HG03095 (cell line): ENCODE measurements at regions not wholly inside any gene's neighbourhood (a gene's known extent, or its start where the extent isn't known, plus 50 kb on each side); places are given as distances from the start of the nearest gene placed in this dataset.
A peak's percentile ranks its signal among the peaks of the same experiment; 100 is the strongest.

Experiments used
- ATAC-seq: cut with Tn5 transposase; IDR thresholded peaks from one replicate; pipeline ENCODE4 v1.9.1; 2021; ENCODE audit warnings: moderate library complexity; ENCODE audit not compliant: unreplicated experiment

DNA sequence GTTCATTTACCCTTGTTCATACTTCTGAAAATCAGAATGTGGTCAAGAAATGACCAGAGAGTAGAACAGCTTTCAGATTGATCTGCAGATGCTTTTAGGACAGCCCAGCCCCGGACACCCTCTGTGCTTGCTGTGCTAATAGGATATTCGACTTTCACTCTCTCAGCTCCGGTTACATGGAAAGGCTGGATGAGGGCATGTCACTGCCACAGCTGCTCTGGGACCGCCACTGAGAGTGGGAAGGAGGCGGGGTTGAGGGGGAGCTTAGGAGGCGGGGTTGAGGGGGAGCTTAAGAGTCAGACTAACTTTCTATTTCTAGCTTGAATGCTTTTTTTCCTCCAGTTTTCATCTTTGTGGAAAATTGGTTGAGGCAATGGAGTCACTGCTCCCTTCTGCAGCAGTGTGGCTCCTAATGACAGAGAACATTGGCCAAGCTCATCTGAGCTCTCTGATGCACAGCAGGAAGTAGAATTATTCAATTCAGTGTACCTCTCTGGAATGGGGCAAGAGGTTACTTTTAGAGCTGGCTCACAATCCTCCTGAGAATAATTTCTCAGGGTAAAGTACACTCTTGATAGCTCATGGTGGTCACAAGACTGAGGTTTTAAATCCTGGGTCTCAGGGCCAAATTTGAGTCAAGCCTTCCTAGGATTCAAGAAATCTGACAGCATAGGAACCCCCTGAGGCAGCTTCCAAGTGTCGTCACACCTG is 74.6 kb upstream of the NPAS1 start:
- no peak for ATAC-seq

DNA sequence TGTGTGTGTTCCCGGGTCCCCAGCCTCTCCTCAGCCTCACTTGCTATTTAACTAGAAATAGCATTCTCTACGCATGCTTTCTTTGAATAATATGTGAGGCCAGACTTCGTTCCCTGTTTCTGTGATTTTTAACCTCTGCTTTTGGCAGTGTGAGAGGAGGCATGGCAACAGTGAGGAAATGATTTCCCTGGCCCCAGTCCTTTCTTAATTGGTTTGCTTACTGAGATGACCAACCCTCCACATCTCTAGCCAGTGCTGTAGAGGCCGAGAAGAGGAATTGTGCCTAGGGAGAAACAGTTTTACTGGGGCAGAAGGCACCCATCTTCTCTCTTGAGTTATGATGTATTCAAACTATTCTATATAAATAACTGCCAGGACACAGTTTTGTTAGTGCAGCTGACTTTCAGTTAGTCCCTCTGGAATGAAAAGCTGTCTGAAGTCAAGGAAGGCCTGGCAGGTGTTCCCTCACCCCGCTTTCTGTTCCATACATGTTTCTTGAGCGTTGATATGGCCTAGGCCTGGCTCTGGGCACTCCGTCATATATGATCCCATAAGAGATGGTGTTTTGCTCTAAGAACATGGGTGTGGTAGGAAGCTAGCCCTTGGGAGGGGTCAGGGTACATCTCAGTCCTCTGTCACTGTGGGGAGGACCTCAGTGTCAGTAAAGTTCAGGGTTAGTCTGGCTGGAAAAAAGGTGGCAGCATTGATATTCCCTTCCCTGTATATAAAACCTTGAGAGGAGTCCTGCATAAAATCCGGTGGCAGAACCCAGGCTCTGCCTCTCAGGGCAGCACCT is 73.7 kb upstream of the NPAS1 start:
- ATAC-seq, result no peak

DNA sequence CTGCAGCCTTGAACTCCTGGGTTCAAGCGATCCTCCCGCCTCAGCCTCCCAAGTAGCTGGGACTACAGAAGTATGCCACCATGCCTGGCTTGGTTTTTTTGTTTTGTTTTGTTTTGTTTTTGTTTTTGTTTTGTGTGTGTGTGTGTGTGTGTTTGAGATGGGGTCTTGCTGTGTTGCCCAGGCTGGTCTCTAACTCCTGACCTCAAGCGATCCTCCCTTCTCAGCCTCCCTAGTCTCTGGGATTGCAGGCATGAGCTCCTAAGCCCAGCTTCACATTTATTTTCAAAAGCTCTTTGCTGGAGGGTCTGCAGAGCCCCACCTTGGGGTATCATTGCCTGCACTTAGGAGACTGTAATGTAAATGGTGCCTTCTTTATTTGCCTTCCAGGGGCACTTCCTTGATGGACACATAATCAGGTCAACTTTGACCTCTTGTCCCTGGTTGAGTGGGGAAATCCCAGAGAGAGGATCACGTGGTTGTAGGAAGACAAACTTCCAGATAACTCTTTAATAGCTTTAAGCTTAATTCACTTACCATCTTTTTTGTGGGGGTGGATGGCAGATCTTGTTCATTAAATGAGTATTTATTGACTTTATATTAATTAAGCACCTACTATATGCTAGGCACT is 72.9 kb upstream of the NPAS1 start:
- ATAC-seq, result no peak

GRCh38 chr19:46947866-46948265 is 71.8 kb upstream of the NPAS1 start:
- no peak for ATAC-seq

- ATAC-seq, result no peak
These were observed 69.0 kb upstream of the NPAS1 start for GRCh38 chr19:46950526-46951170.

GRCh38 chr19:46951171-46951986 is 68.3 kb upstream of the NPAS1 start:
- ATAC-seq, result no peak

GRCh38 chr19:46952874-46953273 is 66.8 kb upstream of the NPAS1 start:
- no peak for ATAC-seq

DNA sequence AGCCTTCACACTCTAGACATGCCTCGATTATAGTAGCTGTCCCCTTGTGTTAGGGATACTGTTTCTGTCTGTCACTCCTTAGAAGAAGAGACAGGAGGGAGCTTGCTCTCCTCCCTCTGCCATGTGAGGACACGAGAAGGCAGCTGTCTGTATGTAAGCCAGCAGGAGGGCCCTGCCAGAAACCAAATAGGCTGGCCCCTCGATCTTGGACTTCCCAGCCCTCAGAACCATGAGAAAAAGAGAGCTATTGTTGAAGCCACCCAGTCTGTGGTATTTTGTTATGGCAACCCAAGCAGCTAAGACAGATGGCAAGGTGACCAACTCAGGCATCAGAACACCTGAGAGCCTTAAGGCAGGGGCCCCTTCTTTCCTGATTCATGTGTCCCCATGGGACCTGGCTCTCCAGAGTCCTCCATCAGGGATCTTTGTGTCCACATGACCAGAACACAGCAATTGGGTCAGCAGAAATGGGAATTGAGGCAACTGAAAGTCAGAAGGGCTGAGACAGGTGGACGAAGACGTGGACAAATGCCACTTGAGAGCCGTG is 65.6 kb upstream of the NPAS1 start:
- ATAC-seq, result no peak

GRCh38 chr19:46954502-46954992 is 65.1 kb upstream of the NPAS1 start:
- ATAC-seq, result peak; percentile 48

DNA sequence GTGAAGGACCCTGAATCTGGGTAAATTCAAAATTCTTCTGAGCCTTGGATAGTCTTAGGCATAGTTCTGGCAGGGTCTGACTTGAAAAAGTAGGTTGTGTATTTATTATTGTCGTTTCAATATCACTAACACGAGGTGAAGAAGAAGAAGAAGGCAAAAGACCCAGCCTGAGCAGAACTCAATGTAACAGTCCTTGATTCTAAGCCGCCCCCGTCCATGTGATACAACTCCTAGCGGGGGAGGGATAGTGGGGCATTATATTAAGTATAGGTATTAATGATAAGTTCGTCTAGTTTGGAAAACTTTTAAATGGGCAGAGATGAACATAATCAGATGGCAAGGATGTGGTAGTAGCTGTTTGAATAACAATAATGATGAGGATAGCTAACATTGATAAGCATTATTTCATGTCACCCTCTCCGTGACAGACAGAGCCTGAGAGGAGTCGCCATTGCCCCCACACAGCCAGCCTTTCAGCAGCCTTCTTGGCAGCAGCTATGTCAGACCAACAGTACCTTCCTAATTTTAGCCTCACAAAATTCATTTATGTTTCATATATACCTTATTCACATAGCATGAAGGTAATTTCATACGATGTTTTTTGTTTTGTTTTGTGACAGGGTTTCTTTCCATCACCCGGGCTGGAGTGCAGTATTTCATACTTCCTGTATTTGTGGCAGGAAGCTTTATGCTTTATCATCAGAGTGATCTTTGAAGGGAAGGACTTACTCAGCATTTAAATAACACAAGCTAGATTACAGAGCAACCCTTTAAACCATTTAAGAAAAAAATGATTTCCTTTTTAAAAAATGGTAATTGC is 64.4 kb upstream of the NPAS1 start:
- peak; percentile 21 for ATAC-seq

- no peak for ATAC-seq
These were observed 63.7 kb upstream of the NPAS1 start for GRCh38 chr19:46955813-46956371.

DNA sequence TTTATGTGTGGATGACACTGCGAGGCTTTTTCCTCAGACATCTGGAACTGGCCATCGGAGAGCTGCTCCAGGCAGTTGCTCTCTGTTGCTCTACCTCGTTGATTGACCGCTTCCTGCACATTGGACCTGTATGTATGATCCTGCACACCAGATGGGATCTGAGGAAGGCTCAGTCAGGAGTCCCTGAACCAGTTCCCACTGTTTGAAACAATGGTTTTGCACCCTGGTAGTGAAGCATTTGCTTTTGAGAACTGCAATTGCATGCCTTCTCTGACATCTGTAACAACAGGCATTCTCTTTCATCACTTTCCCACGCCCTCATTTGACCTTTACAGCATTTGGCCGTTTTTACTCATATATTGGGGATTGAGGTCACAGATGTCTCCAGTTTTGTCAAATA is 61.1 kb upstream of the NPAS1 start:
- ATAC-seq, result no peak

DNA sequence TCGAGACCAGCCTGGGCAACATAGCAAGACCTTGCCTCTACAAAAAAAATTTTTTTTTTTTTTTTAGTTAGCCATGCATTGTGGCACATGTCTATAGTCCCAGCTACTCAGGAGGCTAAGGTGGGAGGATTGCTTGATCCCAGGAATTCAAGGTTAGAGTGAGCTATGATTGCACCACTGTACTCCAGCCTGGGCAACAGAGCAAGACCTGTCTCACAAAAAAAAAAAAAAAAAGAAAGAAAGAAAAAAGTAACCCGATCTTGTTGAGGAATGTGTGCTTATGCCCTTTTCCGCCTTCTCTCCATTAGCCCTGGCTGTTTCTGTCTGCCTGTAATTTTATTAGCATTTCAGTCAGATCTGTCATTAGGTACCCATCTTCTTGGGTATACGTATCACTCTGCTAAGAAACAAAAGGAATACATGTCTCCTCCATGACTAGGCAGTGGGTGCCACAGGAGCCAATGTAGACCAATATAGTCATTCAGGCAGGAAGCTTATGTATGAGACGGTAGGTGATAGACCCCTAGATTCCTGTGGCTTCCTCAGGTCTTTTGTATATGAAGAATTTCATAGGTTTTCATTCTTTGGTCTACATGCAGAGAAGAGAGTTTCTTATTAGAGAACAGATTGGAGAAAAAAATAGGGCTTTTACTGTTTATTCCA is 59.6 kb upstream of the NPAS1 start:
- ATAC-seq, result no peak

GRCh38 chr19:46962030-46962570 is 57.5 kb upstream of the NPAS1 start:
- no peak for ATAC-seq

- no peak for ATAC-seq
These were observed 56.4 kb upstream of the NPAS1 start for GRCh38 chr19:46963093-46963734.

GRCh38 chr19:46967578-46968032 is 52.0 kb upstream of the NPAS1 start:
- no peak for ATAC-seq
